GM19239 (cell line): ENCODE measurements at regions not wholly inside any gene's neighbourhood (a gene's known extent, or its start where the extent isn't known, plus 50 kb on each side); places are given as distances from the start of the nearest gene placed in this dataset.
"Not testable (repeated sequence)": the region's sequence is repeated elsewhere in the genome, so short reads cannot be mapped to it uniquely, and the experiment has no call there.

Experiments used
- DNase-seq: peaks from one replicate; pipeline ENCODE4 v3.0.0; 2011; ENCODE audit warnings: low spot score; ENCODE audit not compliant: insufficient read length
- FAIRE-seq: peaks from 2 replicates; lab custom pipeline; 2011; peaks lifted over from hg19 to GRCh38; lab: Jason Lieb, UNC

- not testable (repeated sequence) for FAIRE-seq, DNase-seq
Measured at GRCh38 chr12:131395209-131395684, 315.6 kb upstream of the SFSWAP start.

GRCh38 chr12:131395971-131396573 is 314.8 kb upstream of the SFSWAP start:
- FAIRE-seq = no peak
- no peak for DNase-seq

GRCh38 chr12:131397493-131398181 is 313.3 kb upstream of the SFSWAP start:
- DNase-seq (no peak), FAIRE-seq (no peak)

DNA sequence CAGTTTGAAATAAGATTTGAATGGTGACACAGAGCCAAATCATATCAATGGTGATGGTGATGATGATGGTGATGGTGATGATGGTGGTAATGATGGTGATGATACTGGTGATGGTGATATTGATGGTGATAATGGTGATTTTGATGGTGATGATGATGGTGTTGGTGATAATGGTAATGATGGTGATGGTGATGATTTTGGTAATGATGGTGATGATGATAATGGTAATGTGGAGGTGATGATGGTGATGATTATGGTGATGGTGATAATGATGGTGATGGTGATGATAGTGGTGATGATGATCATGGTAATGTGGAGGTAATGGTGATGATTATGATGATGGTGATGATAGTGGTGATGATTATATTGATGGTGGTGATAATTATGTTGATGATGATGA is 311.9 kb upstream of the SFSWAP start:
- FAIRE-seq (no peak), DNase-seq (no peak)

GRCh38 chr12:131400668-131401294 is 310.1 kb upstream of the SFSWAP start:
- not testable (repeated sequence) for DNase-seq, FAIRE-seq

DNA sequence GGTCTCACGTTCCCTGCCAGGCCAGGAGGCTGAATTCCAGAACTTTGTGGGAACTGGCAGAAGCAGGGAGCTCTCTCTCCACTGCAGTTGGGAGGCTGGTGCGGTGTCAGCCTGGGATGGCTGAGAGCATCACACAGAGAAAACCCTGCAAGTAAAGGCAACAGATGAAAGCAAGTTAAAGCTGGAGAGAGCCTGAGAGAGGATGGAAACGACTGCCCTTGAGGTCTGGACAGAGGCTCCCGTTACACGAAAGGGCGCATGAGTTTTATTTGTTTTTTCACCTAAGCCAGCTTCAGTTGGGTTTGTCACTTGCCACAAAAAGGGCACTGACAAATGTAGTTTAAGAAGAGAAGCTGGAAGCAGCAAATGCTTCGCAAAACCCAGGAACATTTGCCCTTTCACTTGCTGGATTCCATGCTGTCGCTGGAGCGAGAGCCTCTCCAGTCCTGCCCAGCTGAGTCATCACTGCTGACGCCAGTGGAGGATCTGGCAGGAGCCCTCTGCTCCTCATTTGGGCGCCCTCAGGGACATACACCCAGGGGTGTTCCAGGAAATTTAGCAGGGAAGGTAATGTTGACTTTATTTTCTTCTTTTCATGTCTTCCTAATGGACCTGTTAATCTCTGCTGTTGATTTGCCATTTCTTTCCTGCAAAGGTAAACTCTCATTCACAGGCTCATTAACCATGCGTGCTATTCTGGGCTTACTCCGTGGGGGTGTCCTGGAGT is 308.8 kb upstream of the SFSWAP start:
- not testable (repeated sequence) for FAIRE-seq

DNA sequence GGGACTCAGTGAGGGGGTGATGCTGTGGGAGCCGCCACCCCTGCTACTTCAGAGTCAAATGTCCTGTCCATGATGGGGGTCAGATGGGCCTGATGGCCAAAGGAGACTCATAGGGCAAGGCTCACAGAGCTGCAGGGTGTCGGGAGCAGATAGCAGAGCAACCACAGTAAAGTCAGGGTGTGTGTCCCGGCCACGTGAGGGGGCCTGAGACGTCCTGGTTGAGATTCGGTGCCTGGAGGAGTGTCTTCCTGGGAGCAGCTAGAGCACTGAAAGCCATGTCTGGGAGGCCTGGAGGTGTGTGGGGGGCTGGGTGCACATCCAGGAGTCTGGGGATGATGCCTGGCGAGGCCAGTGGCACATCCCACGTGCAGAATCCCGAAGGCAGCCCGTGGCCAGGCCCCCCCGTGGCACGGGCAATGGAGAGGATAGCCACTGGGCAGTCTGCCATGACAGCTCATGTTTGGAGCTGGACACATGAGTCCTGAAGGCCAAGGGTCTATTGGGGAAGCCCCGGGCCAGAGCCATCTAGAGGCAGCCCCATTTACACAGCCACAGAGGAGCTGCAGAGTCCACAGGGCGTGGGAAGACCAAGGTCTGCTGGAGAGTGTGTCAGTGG is 308.0 kb upstream of the SFSWAP start:
- no peak for DNase-seq
- no peak for FAIRE-seq

More for the DNA sequence above, 308.8 kb upstream of the SFSWAP start:
- DNase-seq = not testable (repeated sequence)

GRCh38 chr12:131403676-131404075 is 307.2 kb upstream of the SFSWAP start:
- no peak for FAIRE-seq

DNA sequence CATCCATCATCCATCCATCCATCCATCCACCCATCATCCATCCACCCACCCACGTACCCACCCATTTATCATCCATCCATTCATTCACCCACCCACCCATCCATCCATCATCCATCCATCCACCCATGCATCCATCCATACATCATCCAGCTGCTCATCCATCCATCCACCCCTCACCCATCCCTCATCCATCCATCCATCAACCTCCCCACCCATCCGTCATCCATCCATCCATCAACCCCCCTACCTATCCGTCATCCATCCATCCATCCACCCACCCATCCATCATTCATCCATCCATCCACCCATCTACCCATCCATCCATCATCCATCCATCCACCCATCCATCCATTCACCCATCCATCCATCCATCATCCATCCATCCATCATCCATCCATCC is 306.2 kb upstream of the SFSWAP start:
- FAIRE-seq (no peak), DNase-seq (no peak)

More at GRCh38 chr12:131403676-131404075, 307.2 kb upstream of the SFSWAP start:
- no peak for DNase-seq

DNA sequence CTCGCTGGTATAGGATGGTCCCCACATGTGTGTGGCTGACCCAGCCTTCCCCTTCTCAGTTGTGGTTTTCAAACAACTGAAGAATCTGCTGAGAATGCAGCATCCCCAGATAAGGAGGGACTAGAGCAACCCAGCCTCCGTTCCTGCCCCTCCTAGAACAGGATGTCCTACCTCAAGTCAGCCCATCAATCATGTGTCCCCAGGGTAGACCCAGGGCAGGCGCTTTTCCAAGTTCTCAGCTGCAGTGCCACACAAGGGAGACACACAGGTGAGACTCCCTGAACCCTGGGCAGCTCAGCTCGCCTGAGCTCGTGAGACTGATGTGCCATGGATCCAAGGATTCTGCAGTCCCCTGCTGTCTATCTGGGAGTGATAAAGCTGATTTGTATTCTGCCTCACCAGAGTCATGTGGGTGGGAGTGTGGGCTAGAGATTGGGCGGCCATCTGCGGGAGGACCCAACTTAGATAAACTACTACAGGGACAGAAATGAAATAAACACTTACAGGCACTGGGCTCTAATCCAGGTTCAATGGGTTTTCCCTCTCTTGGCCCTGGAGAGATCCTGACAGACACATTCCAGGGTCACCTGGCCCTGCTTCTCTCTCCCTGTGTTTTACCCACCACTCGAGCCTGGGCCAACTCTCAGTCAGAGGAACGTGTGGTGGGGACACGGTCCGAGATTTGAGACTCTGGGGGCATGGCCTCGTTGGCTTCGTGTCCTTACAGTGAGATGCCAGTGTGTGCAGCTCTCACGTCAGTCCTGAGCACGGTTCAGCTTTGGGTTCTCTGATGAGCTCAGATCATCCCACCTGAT is 303.5 kb upstream of the SFSWAP start:
- DNase-seq (no peak), FAIRE-seq (no peak)

- DNase-seq (no peak), FAIRE-seq (no peak)
Measured at GRCh38 chr12:131408036-131408365, 302.9 kb upstream of the SFSWAP start.

GRCh38 chr12:131408484-131408883 is 302.4 kb upstream of the SFSWAP start:
- DNase-seq (no peak), FAIRE-seq (no peak)

DNA sequence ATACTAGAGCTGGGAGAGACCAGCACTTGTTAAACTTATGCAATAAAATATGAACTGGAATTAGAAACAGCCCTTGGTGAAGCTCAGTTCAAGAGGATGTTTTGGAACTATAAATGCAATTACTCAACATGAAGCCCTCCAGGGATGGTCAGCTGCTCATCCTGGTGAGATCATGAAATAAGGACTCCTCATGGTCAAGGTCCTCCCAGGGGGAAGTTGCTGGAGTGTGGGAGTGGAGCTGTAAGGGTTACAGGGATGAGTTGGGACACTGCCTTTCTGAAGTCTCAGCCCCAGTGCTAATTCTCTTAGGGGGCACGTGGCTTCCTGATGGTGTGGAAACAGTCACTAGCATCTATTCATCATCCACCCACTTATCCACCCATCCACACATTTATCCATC is 301.7 kb upstream of the SFSWAP start:
- FAIRE-seq = no peak

DNA sequence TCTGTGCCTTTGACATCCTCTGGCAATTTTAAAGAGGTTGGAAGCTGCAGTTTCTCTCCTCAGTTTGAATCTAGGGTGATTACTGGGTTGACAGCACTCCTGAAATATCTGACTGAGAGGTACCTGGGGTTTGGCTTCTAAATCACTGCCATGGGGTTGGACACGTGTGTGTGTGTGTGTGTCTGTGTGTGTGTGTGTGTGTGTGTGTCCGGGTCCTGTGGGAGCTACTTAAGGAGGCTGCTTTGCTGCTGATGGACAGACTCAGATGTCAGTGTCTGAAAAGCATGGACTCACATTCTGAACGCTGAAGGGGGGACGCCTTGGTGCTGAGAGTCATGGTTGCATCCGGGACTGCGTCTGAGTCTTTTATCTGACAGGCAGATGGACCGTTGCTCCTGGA is 299.1 kb upstream of the SFSWAP start:
- not testable (repeated sequence) for DNase-seq, FAIRE-seq

More for the DNA sequence above, 301.7 kb upstream of the SFSWAP start:
- no peak for DNase-seq

DNA sequence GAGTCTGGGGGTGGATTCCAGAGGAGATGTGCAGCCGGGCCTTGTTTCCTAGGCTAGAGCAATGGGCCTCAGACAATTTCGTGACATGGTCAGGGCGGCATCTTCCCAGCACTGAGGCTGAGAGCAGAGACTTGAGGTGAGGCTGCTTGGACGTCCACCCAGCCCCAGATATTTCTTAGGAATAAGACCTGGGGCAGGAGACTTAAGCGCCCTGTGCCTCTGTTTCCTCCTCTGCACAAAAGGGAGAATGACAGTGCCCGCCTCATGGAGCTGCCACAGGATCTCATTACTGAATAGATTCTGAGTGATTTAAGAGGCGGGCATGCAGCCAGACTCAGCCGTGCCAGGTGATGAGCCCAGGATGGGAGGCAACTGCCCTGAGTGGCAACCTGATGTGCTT is 297.9 kb upstream of the SFSWAP start:
- DNase-seq (no peak), FAIRE-seq (no peak)

DNA sequence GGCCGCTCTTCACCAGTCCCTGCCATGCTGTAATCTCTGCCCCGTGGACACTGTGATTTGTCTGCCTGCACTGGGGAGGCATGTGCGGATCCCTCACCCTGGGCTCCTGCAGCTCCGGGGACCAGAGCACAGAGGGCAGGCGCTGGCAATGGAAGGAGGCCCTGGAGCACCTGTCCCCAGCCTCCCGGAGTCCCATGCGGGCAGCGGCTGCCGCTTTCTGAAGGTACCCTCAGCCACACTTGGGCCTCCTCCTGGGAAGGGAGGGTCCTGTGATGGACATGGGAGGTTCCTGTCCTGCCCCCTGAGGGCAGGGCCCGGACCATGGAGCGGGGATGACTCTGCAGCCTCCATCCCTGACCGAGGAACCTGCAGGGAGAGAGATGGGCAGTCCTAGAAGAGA is 297.4 kb upstream of the SFSWAP start:
- FAIRE-seq (no peak), DNase-seq (no peak)

DNA sequence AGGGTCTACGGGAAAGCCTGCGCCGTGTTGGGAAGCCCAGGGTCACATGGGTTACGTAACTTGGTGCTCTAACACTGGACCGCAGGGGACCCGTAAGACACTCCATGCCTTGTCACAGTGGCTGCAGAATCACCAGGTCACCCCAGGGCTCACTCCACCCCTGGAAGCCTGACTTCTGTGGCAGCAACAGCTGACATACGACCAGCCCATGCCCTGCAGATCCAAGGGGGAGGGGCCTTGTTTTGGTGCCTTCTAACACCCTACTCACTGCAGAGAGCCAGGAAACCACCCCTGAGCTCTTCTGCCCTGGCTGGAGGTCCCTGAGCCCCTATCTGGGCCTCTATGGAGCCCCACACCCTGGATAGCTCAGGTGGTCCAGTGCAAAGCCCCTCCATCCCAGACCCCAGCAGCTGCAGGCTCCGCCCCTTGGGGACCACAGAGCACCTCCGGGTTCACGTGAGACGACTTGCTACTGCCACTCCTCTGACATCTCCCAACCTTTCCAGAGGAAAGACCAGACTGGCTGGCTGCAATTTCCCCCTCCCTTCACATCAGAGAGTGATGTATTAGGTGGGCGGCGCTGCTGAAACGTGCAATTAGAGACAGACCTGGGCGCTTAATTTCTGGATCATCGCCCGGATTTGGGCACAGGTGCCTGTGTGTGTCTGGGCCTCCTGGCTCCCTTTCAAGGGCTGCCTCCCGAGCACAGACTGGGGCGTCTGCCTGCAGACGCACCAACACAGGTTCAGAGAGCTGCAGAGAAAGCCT is 296.6 kb upstream of the SFSWAP start:
- not testable (repeated sequence) for DNase-seq, FAIRE-seq

DNA sequence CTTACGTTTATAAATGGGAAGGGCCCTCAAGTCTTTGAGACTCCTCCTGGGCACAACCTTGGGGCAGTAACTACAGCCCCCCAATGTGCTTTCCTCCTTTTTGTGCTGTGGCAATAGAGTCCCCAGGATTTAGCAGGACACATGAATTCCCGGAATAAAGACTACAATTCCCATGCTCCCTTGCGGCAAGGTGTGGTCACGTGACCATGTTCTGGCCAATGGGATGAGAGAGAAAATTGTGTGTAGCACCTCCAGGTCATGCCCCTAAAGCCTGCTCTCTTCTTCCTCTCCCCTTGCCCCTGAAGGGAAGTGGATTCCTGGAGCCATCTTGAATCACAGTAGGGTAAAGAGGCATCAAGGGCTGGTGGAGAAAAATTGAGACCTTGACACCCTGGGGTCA is 295.1 kb upstream of the SFSWAP start:
- FAIRE-seq (no peak), DNase-seq (no peak)

DNA sequence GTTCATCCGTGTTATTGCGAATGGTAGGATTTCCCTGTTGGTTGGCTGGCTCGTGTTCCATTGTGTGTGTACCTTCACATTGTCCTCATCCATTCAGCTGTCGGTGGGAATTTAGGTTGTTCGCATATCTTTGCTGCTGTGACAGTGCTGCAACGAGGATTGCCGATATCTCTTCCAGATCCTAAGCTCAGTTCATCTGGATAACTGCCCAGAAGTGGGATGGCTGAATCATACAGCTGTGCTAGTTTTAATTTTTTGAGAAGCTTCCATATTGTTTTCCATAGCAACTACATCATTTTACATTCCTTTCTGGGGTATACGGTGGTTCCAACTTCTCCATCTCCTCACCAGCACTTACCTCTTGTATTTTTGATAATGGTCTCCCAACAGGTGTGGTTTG is 292.8 kb upstream of the SFSWAP start:
- FAIRE-seq (no peak), DNase-seq (no peak)
